ENCODE measurements at regions not wholly inside any gene's neighbourhood (a gene's known extent, or its start where the extent isn't known, plus 50 kb on each side); places are given as distances from the start of the nearest gene placed in this dataset.

- no peak overlapping the region for H3K4me3 ChIP-seq (ENCODE audit: low read depth in 1 of 3, low read length in 3 of 3)
- H3K9ac ChIP-seq (ENCODE audit: low read depth in 1 of 2, low read length in 2 of 2) = no peak overlapping the region
- WGBS = 48% methylated on average over 1 of the region's 1 CpG
- H3K4me1 ChIP-seq (ENCODE audit: control insufficient read depth in 4 of 4, insufficient read depth in 4 of 4, low read length in 3 of 4) = no peaks in the 10 kb centered on the region
- no peak for DNase-seq (ENCODE audit: low spot score)
- no peaks in the 10 kb centered on the region for H3K27me3 ChIP-seq (ENCODE audit: control insufficient read depth in 4 of 4, insufficient read depth in 4 of 4, low read length in 3 of 4)
- no peaks in the 10 kb centered on the region for H3K36me3 ChIP-seq (ENCODE audit: control insufficient read depth in 4 of 4, insufficient read depth in 3 of 4, low read depth in 1 of 4, low read length in 3 of 4)
- H3K27ac ChIP-seq (ENCODE audit: low read depth in 1 of 2, low read length in 2 of 2) = no peak overlapping the region
- TF ChIP-seq RAD21 (IDR thresholded peaks at IDR 0.05) (no peak), EGR1 (IDR thresholded peaks at IDR 0.05; ENCODE audit: low read depth in 2 of 2) (no peak), HNF4G (IDR thresholded peaks at IDR 0.05) (no peak)
- H3K9me3 ChIP-seq (ENCODE audit: control insufficient read depth in 4 of 4, low read length in 3 of 4) = no peaks in the 10 kb centered on the region
These were observed 1010.6 kb downstream of the PCDH9 start for GRCh38 chr13:66219506-66219905.

GRCh38 chr13:66218583-66218982 is 1011.6 kb downstream of the PCDH9 start:
- H3K27me3 ChIP-seq (ENCODE audit: control insufficient read depth in 4 of 4, insufficient read depth in 4 of 4, low read length in 3 of 4) = no peaks in the 10 kb centered on the region
- no peak overlapping the region for H3K27ac ChIP-seq (ENCODE audit: low read depth in 1 of 2, low read length in 2 of 2)
- H3K36me3 ChIP-seq (ENCODE audit: control insufficient read depth in 4 of 4, insufficient read depth in 3 of 4, low read depth in 1 of 4, low read length in 3 of 4) = no peaks in the 10 kb centered on the region
- no peak overlapping the region for H3K9ac ChIP-seq (ENCODE audit: low read depth in 1 of 2, low read length in 2 of 2)
- H3K4me3 ChIP-seq (ENCODE audit: low read depth in 1 of 3, low read length in 3 of 3) = no peak overlapping the region
- H3K4me1 ChIP-seq (ENCODE audit: control insufficient read depth in 4 of 4, insufficient read depth in 4 of 4, low read length in 3 of 4) = no peaks in the 10 kb centered on the region
- TF ChIP-seq RXRA (IDR thresholded peaks at IDR 0.05) (no peak), EGR1 (IDR thresholded peaks at IDR 0.05; ENCODE audit: low read depth in 2 of 2) (no peak)
- DNase-seq (ENCODE audit: low spot score) = no peak
- no peaks in the 10 kb centered on the region for H3K9me3 ChIP-seq (ENCODE audit: control insufficient read depth in 4 of 4, low read length in 3 of 4)

- WGBS = 45% methylated on average over 6 of the region's 6 CpGs
- Histone ChIP-seq H3K27ac (ENCODE audit: low read depth in 1 of 2, low read length in 2 of 2) (no peak overlapping the region), H3K9me3 (ENCODE audit: control insufficient read depth in 4 of 4, low read length in 3 of 4) (no peaks in the 10 kb centered on the region), H3K4me1 (ENCODE audit: control insufficient read depth in 4 of 4, insufficient read depth in 4 of 4, low read length in 3 of 4) (no peaks in the 10 kb centered on the region), H3K4me3 (ENCODE audit: low read depth in 1 of 3, low read length in 3 of 3) (no peak overlapping the region), H3K36me3 (ENCODE audit: control insufficient read depth in 4 of 4, insufficient read depth in 3 of 4, low read depth in 1 of 4, low read length in 3 of 4) (no peaks in the 10 kb centered on the region), H3K27me3 (ENCODE audit: control insufficient read depth in 4 of 4, insufficient read depth in 4 of 4, low read length in 3 of 4) (no peaks in the 10 kb centered on the region), H3K9ac (ENCODE audit: low read depth in 1 of 2, low read length in 2 of 2) (no peak overlapping the region)
- DNase-seq (ENCODE audit: low spot score) = no peak
- TF ChIP-seq MAX (IDR thresholded peaks at IDR 0.05) (no peak), RAD21 (IDR thresholded peaks at IDR 0.05) (no peak), HNF4A (conservative IDR thresholded peaks at IDR 0.05) (no peak), FOXA2 (IDR thresholded peaks at IDR 0.05) (no peak), CTCF (IDR thresholded peaks at IDR 0.05; ENCODE audit: low read depth, low read length, missing input control) (no peak), TAF1 (conservative IDR thresholded peaks at IDR 0.05) (no peak), RXRA (IDR thresholded peaks at IDR 0.05) (no peak), EGR1 (IDR thresholded peaks at IDR 0.05; ENCODE audit: low read depth in 2 of 2) (no peak)
These were observed 1013.4 kb downstream of the PCDH9 start for GRCh38 chr13:66216728-66217127.

GRCh38 chr13:66214467-66214866 is 1015.7 kb downstream of the PCDH9 start:
- no peak for DNase-seq (ENCODE audit: low spot score)
- Histone ChIP-seq H3K27me3 (ENCODE audit: control insufficient read depth in 4 of 4, insufficient read depth in 4 of 4, low read length in 3 of 4) (no peaks in the 10 kb centered on the region), H3K9me3 (ENCODE audit: control insufficient read depth in 4 of 4, low read length in 3 of 4) (no peaks in the 10 kb centered on the region), H3K9ac (ENCODE audit: low read depth in 1 of 2, low read length in 2 of 2) (no peak overlapping the region), H3K4me3 (ENCODE audit: low read depth in 1 of 3, low read length in 3 of 3) (no peak overlapping the region), H3K27ac (ENCODE audit: low read depth in 1 of 2, low read length in 2 of 2) (no peak overlapping the region), H3K36me3 (ENCODE audit: control insufficient read depth in 4 of 4, insufficient read depth in 3 of 4, low read depth in 1 of 4, low read length in 3 of 4) (no peaks in the 10 kb centered on the region), H3K4me1 (ENCODE audit: control insufficient read depth in 4 of 4, insufficient read depth in 4 of 4, low read length in 3 of 4) (no peaks in the 10 kb centered on the region)
- no peak for TF ChIP-seq NR2F2 (IDR thresholded peaks at IDR 0.05)
- TF ChIP-seq CTCF (IDR thresholded peaks at IDR 0.05; ENCODE audit: low read depth, low read length, missing input control) = no peak
- TF ChIP-seq FOXA1 (IDR thresholded peaks at IDR 0.05) = no peak
- no peak for TF ChIP-seq TAF1 (conservative IDR thresholded peaks at IDR 0.05)
- TF ChIP-seq RXRA (IDR thresholded peaks at IDR 0.05) = no peak
- TF ChIP-seq FOXA2 (IDR thresholded peaks at IDR 0.05) = no peak
- no peak for TF ChIP-seq MAX (IDR thresholded peaks at IDR 0.05)
- no peak for TF ChIP-seq ZBTB33 (IDR thresholded peaks at IDR 0.05)
- TF ChIP-seq GABPA (IDR thresholded peaks at IDR 0.05 in 1 of 2, conservative IDR thresholded peaks at IDR 0.05 in 1 of 2) = no peak
- no peak for TF ChIP-seq RAD21 (IDR thresholded peaks at IDR 0.05)
- no peak for TF ChIP-seq EGR1 (IDR thresholded peaks at IDR 0.05; ENCODE audit: low read depth in 2 of 2)
- no peak for TF ChIP-seq HNF4G (IDR thresholded peaks at IDR 0.05)
- no peak for TF ChIP-seq YY1 (IDR thresholded peaks at IDR 0.05)
- TF ChIP-seq SP1 (IDR thresholded peaks at IDR 0.05) = no peak

Measured in liver (tissue), 8 donors.